GM19372 (cell line): ENCODE measurements at regions not wholly inside any gene's neighbourhood (a gene's known extent, or its start where the extent isn't known, plus 50 kb on each side); places are given as distances from the start of the nearest gene placed in this dataset.

ENCODE experiments used
- ATAC-seq: cut with Tn5 transposase; IDR thresholded peaks from one replicate; pipeline ENCODE4 v1.9.1; 2021; ENCODE audit warnings: mild to moderate bottlenecking, low read depth, moderate library complexity; ENCODE audit not compliant: unreplicated experiment

DNA sequence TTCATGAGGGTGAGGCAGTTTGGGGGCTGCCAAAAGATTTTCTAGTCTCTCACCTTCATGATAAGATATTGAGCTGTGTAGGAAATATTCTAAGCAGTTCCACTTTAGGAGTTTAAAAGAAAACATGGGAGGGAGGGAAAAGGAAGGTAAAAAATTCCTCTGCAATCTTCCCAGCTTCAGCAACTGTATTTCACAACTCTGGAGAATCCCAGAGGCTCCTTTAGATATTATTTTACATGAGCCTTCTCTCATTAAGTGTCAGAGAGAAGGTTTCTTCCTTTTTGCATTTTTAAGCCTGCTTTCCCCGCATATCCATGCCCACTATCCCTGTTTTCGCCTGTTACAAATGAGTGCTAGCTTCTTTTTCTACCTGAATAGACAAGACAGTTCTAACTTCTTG, 289.4 kb downstream of the CHRM3 start:
- no peak for ATAC-seq

DNA sequence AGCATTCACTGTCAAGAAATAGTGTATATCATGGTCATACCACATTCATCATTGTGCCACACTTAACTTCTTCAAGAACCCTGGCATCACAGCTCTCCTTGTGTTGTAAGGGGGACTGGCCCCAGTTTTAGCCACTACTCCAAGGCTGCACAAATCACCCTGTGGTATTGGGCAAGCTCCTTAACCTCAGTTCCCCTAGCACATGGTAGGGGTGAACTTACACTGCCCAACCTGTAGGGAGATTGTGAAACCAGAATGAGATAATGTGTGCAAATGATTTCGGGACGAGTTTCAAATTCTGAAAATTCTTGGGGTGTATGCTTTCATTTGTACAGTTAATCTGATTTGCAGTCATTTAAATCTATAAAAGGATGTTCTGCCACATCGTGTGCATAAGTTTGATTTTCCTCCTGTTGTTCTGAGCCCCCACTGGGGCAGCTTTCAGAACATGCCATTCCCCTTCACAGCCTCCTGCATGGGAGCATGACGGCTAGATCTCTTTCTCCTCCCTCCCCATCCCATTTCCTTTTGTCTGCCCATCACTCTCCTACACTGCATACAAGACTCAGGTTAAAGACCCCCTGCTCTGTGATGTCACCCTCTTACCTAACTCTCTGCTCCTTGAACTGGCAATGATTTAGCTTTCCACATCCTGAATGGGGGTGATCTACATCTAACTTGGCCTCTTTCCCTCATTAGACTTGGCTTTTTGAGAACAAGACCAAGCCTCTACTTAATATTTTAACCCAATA, 290.3 kb downstream of the CHRM3 start:
- ATAC-seq, result no peak

DNA sequence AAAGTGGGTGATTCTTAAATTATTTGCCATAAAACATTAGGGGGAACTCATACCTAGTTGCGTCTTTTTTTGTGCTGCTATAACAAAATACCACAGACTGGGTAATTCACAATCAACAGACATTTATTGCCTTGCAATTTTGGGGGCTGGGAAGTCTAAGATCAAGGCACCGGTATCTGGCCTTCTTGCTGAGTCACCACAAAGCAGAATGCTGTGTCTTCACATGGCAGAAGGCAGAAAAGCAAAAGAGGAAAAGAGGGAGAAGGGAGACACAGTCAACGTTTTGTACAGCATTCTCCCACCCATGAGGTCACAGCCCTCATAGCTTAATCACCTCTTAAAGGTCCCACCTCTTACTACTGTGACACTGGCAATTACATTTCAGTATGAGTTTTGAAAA, 291.0 kb downstream of the CHRM3 start:
- ATAC-seq, result no peak

DNA sequence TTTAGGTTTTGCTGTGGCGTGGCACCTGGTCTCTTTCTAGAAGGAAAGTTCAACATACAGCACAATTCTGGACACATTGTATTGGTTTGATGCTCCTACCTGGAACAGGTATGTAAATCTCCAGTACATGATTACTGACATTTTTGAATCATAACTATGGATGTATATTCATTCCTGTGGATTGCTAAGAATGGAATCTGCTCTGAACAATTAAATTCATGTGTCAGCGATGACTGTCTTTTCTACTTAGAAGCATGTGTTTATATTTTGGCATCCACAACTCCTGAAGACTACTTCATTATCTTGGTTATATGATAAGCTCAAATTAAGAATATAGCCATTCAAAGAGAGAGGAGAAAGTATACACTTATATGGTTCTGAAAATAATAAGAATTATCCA, 291.8 kb downstream of the CHRM3 start:
- no peak for ATAC-seq

DNA sequence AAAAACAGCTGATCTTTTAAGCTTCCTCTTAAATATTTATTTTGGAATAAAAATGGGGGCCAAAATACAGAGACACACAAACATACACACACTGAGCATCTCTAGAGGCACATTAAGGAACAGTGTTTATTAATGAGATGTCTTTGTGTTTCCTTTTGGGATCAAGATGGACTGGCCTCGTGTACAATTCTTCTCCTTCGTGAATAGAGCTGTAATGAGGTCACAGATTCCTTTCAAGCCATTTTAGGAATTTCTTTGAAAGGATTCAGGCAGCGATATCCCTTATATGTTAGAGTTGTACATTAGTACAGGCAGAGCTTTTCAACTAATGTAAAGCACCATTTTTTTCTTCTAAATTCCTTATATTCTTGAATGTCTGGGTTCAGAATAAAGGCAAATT, 295.7 kb downstream of the CHRM3 start:
- no peak for ATAC-seq

DNA sequence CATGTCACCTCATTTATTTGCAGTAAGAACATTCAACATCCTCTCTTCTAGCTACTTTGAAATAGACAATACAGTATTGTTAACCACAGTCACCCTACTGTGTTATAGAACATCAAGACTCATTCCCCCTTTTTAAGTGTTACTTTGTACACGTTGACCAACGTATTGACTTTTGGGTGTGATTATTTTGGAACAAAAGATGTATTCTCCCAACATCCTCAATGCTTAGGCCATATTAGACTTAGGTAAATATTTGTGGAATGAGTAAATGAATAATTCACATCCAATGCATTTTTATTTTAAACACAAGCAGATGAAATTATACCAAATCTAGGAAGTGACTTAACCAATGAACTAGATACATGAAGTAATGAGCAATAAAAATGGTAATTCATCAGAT, 296.6 kb downstream of the CHRM3 start:
- no peak for ATAC-seq

DNA sequence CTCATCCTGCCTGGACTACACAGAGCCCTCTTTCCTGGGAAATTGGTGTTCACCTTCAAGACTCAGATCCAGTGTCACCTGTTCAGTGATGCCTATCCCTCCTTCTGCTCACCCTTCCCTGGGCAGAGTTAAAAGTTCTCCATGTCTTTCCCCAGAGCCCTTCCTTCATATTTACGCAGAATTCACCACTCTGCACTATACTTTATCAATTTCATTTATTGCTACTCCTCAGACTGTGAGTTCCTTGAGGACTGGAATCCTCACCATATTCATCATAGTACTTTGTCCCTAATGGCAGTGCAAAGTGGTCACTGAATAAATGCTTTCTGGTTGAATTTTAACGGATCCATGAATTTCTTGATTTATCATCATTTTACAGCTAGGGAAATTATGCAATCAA, 300.0 kb downstream of the CHRM3 start:
- no peak for ATAC-seq

DNA sequence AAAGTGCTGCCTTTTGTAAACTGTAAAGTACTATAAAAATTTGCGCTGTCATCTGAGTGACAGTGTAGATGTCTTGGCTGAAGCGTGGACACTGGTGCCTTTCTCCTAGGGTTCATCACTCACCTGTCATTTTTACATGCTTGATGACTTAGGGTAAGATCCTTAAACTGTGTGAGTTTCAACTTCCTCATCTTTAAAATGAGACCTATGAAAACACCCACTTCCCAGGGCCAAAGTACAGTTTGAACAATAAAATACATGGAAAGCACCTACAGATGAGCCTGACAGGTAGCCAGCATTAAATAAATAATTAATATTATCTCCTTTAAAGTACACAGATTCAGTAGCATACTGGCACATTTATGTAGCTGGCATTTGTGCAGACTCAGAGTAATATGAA, 309.9 kb downstream of the CHRM3 start:
- ATAC-seq, result no peak

DNA sequence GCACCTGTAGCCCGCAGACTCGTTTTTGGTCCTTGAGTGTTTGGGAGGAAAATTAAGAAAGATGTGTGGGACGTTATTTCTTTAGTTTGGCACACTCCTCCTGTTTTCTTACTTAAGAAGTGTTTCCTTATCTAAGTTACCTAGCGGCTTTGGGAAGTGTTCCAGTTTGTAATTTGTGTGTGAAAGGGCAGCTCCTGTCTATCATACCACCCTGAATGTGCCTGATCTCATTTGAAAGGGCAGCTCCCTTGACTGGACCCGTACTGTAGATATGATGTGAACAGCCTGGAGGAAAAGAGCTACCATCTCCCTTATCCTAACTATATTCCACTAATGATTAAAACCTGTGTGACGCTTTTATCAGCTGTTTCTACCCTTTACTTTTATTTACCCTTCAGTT, 314.3 kb downstream of the CHRM3 start:
- ATAC-seq, result no peak

DNA sequence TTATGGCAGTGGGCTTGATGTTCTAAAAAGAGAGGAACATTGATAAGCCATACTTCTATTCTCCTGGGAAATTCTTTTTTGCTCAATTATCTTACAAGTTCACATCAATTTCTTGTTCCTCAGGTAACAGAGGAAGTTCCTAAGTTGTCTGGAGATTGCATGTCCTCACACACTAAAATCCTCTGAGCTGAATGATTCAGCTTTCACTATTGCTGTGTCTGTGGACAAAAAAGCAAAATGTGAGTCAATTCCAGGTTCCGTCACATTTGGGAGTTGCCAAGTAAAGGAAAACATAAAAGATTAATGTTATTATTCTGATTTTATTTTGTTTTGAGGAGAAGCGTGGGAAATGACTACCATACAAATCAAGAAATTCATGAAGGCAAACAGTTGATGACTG, 316.7 kb downstream of the CHRM3 start:
- no peak for ATAC-seq

DNA sequence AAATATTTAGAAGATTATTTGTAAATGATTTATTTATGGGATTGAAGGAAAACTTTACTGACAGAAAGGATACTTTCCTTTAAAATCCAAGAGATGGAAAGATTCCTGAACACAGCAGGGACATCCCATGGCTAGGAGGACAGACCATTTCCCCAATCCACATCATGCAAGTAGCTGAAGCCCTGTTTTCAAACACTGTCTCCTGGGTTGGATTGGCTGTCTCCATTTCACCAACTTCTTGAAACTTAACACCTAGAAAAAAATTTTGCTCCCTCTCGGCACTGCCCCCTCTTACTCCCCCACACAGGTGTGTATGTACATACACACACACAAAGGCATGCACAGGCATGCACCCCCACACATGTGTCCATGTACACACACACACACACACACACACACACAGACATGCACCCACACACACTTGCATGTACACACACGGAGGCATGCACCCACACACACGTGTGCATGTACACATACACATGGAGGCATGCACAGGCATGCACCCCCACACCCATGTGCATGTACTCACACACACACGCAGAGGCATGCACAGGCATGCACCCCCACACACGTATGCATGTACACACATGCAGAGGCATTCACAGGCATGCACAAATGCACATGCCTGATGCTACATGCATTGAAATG, 320.0 kb downstream of the CHRM3 start:
- no peak for ATAC-seq

DNA sequence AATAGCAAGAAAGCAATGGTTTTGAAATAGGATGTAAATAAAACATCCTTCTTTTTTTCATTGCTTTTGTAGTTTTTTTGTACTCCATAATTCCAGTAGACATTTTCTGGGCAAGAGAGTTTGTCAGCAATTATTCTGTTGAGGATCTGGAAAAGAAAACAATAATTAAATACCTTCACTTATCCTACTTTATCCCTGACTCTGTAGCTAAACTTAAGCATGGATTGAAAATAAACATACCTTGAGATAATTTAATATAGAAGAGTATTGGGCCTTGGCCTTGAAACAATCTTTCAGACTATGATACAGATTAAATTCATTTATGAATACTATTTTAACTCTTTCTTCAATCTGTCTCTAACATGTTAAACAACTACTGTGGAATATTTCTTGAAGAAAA, 321.2 kb downstream of the CHRM3 start:
- ATAC-seq, result no peak

DNA sequence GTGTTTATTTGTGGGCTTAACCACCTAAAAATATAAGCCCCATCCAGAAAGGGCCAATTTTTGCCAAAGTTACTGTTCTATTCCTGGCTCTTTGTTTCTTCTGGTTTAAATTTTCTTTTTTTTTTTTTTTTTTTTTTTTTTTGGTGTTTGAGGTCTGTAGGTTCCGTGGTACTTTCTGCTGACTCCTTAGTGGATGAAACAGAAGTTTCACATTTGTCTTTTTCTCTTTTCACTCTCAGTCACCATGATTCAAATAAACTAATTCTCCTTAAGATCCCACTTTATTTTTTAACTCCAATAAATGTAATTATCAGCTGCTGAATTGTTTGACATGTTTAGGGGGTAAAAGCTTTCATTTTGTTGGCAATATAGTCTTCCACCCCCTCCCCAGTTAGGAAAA, 322.3 kb downstream of the CHRM3 start:
- no peak for ATAC-seq

DNA sequence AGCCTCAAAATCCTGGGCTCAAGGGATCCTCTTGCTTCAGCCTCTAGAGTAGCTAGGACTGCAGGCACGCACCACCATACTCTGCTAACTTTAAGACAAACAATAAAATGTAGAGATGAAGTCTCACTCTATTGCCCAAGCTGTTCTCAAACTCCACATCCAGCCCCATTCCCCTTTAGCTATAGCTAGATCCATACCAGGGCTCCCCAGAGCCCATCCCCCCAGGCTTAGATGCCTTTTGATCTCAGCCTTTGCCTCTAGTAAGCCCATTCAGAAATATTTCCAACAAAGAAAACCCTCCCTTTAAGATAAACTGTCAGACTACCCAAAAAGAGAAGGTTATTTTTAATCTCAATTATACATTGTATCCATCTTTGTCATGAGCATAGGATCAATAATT, 325.4 kb downstream of the CHRM3 start:
- ATAC-seq, result no peak

DNA sequence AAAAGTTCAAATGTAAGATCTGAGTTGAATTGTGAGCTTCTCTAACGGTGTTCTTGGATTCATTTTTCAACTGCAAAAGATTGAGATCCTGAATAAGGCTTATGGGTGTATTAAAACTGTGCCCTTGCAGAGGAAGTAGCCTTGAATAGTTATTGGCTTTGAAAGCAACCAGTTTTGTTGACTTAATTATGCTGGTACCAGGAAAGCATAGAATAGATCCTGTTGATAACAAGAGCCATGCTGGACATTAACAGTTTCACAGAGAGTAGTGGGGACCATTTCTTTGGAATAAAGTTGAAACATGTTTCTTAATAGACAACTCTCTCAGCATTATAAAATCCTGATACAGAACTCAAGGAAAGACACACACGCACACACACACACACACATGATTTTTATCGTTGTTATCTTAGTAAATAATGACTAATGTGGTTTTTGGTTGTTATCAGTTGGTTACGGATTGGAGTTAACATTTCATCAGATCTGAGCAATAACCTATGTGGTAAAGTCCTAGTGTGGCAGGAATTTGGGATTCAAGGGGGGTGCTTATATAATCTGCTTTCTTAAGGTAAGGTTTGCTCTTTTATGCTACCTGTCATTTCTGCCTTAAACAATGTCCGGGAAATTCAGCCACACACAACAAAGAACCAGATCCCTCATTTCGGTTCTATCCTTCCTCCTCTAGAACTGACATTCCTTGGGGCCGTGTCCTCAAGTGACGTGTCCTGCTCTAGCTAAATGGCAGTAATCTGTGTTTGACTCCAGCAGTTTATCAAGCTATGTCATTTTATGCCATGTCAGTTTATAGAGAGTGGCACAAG, 330.9 kb downstream of the CHRM3 start:
- no peak for ATAC-seq

DNA sequence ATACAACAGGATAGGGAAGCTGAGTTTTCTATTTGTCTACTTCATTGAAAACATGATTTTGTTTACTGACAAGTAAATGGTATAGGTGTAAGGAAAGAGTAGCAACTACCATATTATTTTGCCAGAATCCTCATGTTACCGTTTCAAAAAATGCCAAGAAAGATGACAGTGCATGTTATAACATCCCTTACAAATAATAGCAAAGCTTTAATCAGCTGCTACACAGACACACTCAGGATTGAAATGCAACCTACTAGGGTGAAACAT, 331.5 kb downstream of the CHRM3 start:
- no peak for ATAC-seq

DNA sequence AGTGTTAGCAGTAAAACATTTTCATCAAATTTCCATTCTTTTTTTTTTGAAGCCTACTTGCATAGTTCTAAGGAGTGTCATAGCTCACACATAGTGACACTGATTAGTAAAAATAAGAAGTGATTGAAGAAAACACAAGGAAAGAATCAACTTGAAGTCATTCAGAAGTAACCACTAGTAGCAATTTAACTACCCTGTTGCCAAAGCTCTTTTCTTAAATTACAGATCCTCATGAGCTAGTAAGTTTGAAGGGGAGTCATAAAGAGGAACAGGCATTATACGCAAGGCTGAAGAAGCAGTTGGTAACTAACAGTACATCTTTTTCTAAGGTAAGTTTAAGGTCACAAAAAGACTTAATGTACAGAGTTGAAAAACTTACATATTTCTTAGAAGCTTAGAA, 332.2 kb downstream of the CHRM3 start:
- no peak for ATAC-seq

DNA sequence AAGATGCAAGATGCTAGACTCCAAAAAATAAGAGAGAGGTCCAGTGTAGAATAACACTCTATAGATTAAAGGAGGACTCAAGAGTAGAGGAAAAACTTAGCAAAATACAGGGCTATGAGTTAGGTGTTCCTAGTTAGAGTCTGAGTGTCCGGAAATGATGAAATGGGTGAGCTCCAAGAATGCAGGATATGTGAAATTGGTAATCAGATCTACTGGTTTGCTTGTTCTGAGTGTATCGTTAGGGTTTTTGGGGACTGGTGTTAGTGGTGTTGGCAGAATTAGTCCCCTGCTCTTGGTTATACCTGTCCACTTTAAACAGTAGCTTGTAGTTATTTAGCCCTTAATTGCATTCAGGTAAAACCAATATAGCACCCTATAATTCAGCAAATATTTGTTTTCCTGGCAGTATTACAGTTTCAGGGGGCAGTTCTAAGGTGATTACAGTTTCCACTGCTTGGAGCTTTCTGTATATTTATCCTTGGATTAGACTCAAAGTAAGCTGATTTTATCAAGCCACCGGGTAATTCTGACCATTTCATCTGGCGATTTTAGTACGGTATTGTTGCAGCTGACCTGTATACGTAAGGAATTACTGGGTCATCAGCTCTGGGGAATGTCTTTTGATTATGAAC, 332.7 kb downstream of the CHRM3 start:
- no peak for ATAC-seq

DNA sequence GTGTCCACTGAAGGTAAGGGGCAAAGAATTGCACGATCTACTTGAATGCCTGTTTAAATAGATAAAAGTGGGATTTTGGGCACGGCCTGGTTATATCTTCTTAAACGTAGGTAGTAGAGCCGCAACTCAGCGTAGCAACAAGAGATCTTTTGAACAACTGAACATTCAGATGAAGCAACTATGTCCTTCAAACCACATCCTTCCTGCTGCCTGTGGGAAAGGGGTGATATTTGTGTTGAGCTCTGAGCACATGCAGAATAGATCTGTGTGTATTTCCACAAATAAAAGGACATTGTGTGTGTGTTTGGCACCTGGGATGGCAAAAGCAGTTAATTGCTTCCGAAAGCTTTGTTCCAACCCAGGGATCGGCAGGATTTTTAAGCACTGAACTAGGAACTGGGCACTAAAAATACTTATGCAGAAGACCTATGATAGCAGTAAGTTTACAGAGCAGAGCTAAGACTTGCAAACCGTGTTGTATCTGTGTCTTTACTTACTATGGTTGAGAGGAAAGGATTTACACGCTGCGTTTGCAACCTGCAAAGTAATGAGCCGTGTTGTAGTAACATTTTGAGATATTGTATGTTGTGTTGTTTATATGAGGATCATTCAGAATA, 333.4 kb downstream of the CHRM3 start:
- ATAC-seq, result no peak

DNA sequence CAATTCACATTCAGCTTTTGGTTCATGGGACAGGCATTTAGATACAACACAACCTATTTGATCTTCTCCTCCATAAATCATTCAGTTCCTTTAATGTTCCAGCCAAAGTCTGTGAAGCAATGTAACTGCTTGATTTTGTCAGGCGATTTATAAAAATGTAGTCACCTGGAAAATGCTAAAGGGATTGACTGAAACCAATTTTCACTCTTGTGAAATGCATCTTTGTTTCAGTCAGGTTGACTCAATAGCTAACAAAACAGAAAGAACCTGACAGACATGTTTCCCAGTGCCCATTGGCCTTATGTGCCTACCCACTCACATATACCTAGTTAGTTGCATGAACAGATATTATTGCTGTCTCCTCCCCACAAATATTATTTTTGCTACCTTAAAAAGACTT, 335.7 kb downstream of the CHRM3 start:
- ATAC-seq, result no peak

DNA sequence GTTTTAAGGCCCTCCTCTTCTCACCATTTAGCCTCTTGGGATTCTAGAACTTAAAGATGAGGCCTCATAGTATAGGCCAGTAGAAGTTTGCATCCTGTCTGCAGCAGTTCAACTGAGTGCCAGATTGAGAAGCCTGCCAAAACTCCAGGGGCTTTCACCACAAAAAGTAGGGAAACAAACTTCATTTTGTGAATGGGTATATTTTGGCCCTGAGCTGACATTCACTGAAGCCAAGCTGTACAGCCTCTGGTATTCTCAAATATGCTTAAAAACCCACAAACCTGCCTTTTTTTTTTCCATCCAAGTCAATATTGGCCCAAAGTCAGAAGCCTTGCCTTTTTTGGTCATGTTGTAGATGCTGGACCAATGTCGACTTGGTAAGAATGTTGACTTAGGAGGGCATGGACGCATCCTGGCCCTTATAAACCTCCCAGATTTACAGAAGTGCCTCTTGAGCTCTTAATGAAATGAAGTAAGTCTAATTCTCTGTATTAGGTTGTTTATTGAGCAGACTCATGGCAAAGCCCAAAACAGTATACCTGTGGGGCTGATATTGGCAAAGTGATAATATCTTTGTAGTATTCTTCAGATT, 337.5 kb downstream of the CHRM3 start:
- ATAC-seq, result no peak
